ENCODE measurements at regions not wholly inside any gene's neighbourhood (a gene's known extent, or its start where the extent isn't known, plus 50 kb on each side); places are given as distances from the start of the nearest gene placed in this dataset.

DNA sequence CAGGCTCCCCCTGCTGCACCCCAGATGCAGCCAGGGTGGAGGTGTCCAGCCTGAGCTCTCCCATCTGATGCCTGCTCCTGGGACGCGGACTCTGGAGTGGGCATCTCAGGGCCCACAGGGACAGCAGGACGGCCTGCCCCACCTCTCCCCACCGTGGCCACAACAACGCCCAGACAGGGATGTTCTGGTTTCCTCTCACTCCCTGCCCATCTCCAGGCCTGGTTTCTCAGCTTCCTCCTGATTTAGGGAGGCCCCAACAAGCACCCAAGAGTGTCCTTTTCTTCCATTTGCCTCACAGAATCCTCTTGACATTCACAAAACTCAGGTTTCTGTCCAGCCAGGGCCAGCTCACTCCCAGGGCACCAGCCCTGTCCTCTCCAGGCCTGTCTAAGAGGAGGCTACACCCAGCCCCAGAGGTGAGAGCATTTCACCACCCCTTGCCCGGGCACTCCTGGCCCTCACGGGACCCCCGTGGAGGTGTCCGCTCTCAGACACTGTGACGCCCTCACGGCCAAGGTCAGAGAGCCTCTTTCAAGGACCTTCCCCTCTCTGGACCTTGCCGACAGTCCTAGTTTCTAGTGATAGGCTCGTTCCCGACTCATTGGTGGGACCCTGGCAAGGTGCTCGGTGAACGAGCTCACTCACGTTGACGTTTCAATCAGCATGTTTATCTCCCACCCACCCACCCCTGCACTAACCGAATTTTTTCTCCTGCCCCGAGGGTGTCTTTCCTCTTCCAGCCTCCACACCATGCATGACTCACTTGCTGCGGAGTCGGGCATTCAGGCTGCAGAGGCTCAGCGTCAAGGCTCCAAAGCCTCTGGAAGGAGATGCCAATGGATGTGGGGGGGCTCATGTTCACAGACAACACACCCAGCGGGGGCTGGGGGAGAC, 62.0 kb upstream of the UNC5A start:
- TF ChIP-seq CTCF (IDR thresholded peaks at IDR 0.05; ENCODE audit: insufficient read depth, low read length, poor library complexity, severe bottlenecking) (no peak), EZH2phosphoT487 (conservative IDR thresholded peaks at IDR 0.05; ENCODE audit: low read length) (no peak)
